ENCODE measurements at regions not wholly inside any gene's neighbourhood (a gene's known extent, or its start where the extent isn't known, plus 50 kb on each side); places are given as distances from the start of the nearest gene placed in this dataset.

DNA sequence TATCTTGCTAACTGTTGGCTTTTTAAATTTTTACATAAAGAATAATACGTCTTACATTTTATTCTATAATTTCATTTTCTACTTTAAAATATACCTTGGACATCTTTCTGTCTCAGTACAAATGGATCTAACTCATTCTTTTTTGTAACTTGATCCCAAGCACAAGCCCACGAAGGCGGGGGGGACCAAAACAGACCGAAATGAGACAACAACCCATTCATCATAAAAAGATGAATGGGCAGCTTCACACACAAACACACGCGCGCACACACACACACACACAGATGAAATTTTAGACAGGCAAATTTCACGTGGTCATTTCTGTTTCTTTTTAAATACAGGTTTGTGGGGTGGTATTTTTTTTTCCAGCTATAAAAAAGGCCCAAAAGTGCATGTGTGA lies 271.3 kb upstream of the TOPAZ1 start:
- H3K36me3 ChIP-seq, result no peaks in the 10 kb centered on the region
- TF ChIP-seq, protein P1, sequence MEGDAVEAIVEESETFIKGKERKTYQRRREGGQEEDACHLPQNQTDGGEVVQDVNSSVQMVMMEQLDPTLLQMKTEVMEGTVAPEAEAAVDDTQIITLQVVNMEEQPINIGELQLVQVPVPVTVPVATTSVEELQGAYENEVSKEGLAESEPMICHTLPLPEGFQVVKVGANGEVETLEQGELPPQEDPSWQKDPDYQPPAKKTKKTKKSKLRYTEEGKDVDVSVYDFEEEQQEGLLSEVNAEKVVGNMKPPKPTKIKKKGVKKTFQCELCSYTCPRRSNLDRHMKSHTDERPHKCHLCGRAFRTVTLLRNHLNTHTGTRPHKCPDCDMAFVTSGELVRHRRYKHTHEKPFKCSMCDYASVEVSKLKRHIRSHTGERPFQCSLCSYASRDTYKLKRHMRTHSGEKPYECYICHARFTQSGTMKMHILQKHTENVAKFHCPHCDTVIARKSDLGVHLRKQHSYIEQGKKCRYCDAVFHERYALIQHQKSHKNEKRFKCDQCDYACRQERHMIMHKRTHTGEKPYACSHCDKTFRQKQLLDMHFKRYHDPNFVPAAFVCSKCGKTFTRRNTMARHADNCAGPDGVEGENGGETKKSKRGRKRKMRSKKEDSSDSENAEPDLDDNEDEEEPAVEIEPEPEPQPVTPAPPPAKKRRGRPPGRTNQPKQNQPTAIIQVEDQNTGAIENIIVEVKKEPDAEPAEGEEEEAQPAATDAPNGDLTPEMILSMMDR (IDR thresholded peaks at IDR 0.05), result no peak
- ATAC-seq, result no peak
- no peaks in the 10 kb centered on the region for H3K4me1 ChIP-seq
- H3K9me3 ChIP-seq, result peaks cover 0 to 6% (median 0%) of the 10 kb centered on the region in 11 donors
- no peak for DNase-seq
- peaks cover 0 to 22% (median 19%) of the 10 kb centered on the region in 7 donors for H3K27me3 ChIP-seq
- H3K4me3 ChIP-seq, result no peak overlapping the region
- no peak overlapping the region for H3K27ac ChIP-seq
- intact Hi-C loops (cut with DNase I), result no loop called here
- WGBS, 2 donors, result 83 to 90% methylated on average over 8 of the region's 8 CpGs

DNA sequence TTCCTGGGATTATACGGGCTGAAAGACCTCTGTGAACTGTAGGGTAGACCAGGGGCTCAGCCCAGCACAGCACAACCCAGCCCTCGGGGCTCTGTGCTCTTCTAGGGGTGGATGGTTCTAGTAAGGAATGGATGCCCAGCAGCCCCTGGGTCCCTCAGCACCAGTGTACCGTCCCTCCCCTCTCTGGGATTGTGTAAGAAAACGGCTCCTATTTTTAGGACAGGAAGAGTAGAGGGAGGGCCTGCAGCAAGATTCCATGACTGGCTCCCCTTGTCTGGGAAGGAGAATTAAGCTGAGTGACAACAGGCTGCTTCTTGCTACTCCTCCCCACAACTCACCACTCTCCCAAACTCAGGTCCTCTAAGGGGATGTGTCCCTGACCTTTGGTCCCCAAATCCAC lies 270.8 kb upstream of the TOPAZ1 start:
- no peaks in the 10 kb centered on the region for H3K4me1 ChIP-seq
- H3K36me3 ChIP-seq, result no peaks in the 10 kb centered on the region
- TF ChIP-seq, protein P1 (IDR thresholded peaks at IDR 0.05), result no peak
- H3K27me3 ChIP-seq, result peaks cover 0 to 20% (median 15%) of the 10 kb centered on the region in 7 donors
- no peak overlapping the region for H3K4me3 ChIP-seq
- DNase-seq, result no peak
- 35 to 36% methylated on average over 4 of the region's 4 CpGs for WGBS, 2 donors
- H3K9me3 ChIP-seq, result peaks cover 0 to 11% (median 4%) of the 10 kb centered on the region in 11 donors
- ATAC-seq, result peak in 1 of 8 donors; percentile 68
- H3K27ac ChIP-seq, result no peak overlapping the region
- intact Hi-C loops (cut with DNase I), result no loop called here

DNA sequence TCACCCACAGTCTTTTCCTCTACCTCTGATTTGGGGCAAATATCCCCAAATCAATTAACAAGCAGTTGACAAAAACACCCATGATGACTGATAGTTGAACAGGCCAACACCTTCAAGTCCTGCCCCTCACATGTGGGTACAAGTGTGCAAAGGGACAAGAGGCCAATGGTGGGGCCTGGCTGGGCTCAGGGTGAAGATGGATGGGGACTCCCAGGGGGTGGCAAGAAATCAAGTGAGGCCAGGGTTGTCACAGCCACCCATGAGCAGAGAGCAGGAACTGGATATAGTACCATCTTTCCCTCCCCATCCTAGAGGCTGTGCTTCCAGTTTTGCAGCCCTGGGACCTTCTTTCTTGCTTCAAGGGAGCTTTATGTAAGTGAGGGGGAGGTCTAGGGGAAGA lies 270.2 kb upstream of the TOPAZ1 start:
- DNase-seq (no peak), ATAC-seq (no peak)
- TF ChIP-seq, protein P1 (IDR thresholded peaks at IDR 0.05), result no peak
- Histone ChIP-seq H3K36me3 (no peaks in the 10 kb centered on the region), H3K4me3 (no peak overlapping the region), H3K9me3 (peaks cover 0 to 17% (median 5%) of the 10 kb centered on the region in 11 donors), H3K27me3 (peaks cover 0 to 17% (median 10%) of the 10 kb centered on the region in 7 donors), H3K27ac (no peak overlapping the region), H3K4me1 (no peaks in the 10 kb centered on the region)
- intact Hi-C loops (cut with DNase I), result no loop called here

DNA sequence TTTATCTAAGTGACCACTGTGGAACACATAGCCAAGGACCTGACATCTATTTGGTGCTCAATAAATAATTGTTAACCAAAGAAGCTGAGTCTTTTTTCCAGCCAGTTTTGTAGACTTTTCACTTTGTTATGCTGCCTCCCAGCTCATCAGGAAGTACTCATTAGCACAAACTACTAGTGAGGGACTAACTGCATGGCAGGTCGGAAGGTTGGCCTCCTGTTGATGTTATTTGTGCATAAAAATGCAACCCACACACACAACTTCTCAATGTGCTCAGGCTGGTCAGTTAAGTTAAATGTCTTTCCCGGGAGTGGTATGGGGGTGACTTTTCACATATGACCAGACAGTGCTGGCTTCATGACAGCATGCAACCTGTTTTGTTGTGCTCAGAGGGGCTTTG lies 263.0 kb upstream of the TOPAZ1 start:
- ATAC-seq, result no peak
- WGBS, 2 donors, result 40% methylated on average over 2 of the region's 2 CpGs
- H3K27ac ChIP-seq, result no peak overlapping the region
- TF ChIP-seq, protein P1 (IDR thresholded peaks at IDR 0.05), result no peak
- H3K36me3 ChIP-seq, result no peaks in the 10 kb centered on the region
- H3K4me3 ChIP-seq, result no peak overlapping the region
- intact Hi-C loops (cut with DNase I), result no loop called here
- H3K9me3 ChIP-seq, result peaks cover 0 to 11% (median 5%) of the 10 kb centered on the region in 11 donors
- no peaks in the 10 kb centered on the region for H3K4me1 ChIP-seq
- DNase-seq, result no peak
- peaks cover 0 to 26% (median 9%) of the 10 kb centered on the region in 7 donors for H3K27me3 ChIP-seq
